ENCODE measurements at regions not wholly inside any gene's neighbourhood (a gene's known extent, or its start where the extent isn't known, plus 50 kb on each side); places are given as distances from the start of the nearest gene placed in this dataset.

GRCh38 chrY:15501181-15501580 is 976.9 kb downstream of the NLGN4Y start:
- peak overlapping the region; percentile 42; the same call in 1 of the 2 replicates for H3K9ac ChIP-seq (ENCODE audit: low read length)
- TF ChIP-seq, protein P1, sequence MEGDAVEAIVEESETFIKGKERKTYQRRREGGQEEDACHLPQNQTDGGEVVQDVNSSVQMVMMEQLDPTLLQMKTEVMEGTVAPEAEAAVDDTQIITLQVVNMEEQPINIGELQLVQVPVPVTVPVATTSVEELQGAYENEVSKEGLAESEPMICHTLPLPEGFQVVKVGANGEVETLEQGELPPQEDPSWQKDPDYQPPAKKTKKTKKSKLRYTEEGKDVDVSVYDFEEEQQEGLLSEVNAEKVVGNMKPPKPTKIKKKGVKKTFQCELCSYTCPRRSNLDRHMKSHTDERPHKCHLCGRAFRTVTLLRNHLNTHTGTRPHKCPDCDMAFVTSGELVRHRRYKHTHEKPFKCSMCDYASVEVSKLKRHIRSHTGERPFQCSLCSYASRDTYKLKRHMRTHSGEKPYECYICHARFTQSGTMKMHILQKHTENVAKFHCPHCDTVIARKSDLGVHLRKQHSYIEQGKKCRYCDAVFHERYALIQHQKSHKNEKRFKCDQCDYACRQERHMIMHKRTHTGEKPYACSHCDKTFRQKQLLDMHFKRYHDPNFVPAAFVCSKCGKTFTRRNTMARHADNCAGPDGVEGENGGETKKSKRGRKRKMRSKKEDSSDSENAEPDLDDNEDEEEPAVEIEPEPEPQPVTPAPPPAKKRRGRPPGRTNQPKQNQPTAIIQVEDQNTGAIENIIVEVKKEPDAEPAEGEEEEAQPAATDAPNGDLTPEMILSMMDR (IDR thresholded peaks at IDR 0.05; ENCODE audit: low read length) = no peak
- TF ChIP-seq EZH2 (IDR thresholded peaks at IDR 0.05; ENCODE audit: borderline replicate concordance, low read length) = no peak
- H3K36me3 ChIP-seq (ENCODE audit: insufficient read depth, low read length) = peaks cover 39% of the 10 kb centered on the region
- H3K27me3 ChIP-seq (ENCODE audit: insufficient read depth, low read length) = no peaks in the 10 kb centered on the region
- no peaks in the 10 kb centered on the region for H3K9me2 ChIP-seq (ENCODE audit: low read depth, low read length)
- H3F3A ChIP-seq (ENCODE audit: insufficient read depth, low read length) = no peaks in the 10 kb centered on the region
- H3K4me1 ChIP-seq (ENCODE audit: insufficient read depth, low read length, severe bottlenecking) = peaks cover 76% of the 10 kb centered on the region
- peak overlapping the region; percentile 96 for H3K4me2 ChIP-seq (ENCODE audit: low read length)
- no peak overlapping the region for H2AFZ ChIP-seq (ENCODE audit: low read length)
- H3K4me3 ChIP-seq (ENCODE audit: low read depth, low read length, poor library complexity, severe bottlenecking) = peak overlapping the region; percentile 43
- H4K20me1 ChIP-seq (ENCODE audit: insufficient read depth, low read length) = no peaks in the 10 kb centered on the region
- H3K79me2 ChIP-seq (ENCODE audit: insufficient read depth, low read length) = peaks cover 43% of the 10 kb centered on the region
- H3K9me3 ChIP-seq (ENCODE audit: low read length) = no peaks in the 10 kb centered on the region
- H3K27ac ChIP-seq (ENCODE audit: low read depth, low read length, poor library complexity, severe bottlenecking) = peak overlapping the region; percentile 100

DNA sequence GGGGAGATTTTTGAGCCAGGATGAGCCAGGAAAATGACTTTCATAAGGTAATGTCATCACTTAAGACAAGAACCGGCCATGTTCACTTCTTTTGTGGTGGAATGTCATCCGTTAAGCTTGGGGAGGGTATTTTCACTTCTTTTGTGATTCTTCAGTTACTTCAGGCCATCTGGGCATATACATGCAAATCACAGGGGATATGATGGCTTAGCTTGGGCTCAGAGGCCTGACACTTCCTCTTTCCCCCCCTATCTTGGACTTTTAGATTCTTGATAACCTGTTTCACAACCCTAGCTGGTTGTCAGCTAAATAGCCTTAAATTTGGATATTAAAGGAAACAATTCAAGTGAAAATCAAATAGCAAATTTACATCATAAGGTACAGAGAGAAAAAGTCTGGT is 986.0 kb downstream of the NLGN4Y start:
- H3K27ac ChIP-seq (ENCODE audit: low read depth, low read length, poor library complexity, severe bottlenecking) = peak overlapping the region; percentile 100
- peak overlapping the region; percentile 47 for H3K4me3 ChIP-seq (ENCODE audit: low read depth, low read length, poor library complexity, severe bottlenecking)
- no peaks in the 10 kb centered on the region for H3K27me3 ChIP-seq (ENCODE audit: insufficient read depth, low read length)
- peak overlapping the region; percentile 80 for H3K9ac ChIP-seq (ENCODE audit: low read length)
- no peak for TF ChIP-seq EZH2 (IDR thresholded peaks at IDR 0.05; ENCODE audit: borderline replicate concordance, low read length)
- TF ChIP-seq, protein P1 (IDR thresholded peaks at IDR 0.05; ENCODE audit: low read length) = no peak
- H3F3A ChIP-seq (ENCODE audit: insufficient read depth, low read length) = 0 out of 2 replicates have a peak, but pooled peaks cover 4% of the 10 kb centered on the region
- no peak overlapping the region for H2AFZ ChIP-seq (ENCODE audit: low read length)
- peaks cover 58% of the 10 kb centered on the region for H3K4me1 ChIP-seq (ENCODE audit: insufficient read depth, low read length, severe bottlenecking)
- H4K20me1 ChIP-seq (ENCODE audit: insufficient read depth, low read length) = no peaks in the 10 kb centered on the region
- no peaks in the 10 kb centered on the region for H3K9me2 ChIP-seq (ENCODE audit: low read depth, low read length)
- H3K36me3 ChIP-seq (ENCODE audit: insufficient read depth, low read length) = 0 out of 2 replicates have a peak, but pooled peaks cover 6% of the 10 kb centered on the region
- no peaks in the 10 kb centered on the region for H3K9me3 ChIP-seq (ENCODE audit: low read length)
- peak overlapping the region; percentile 76 for H3K4me2 ChIP-seq (ENCODE audit: low read length)
- peaks cover 22% of the 10 kb centered on the region for H3K79me2 ChIP-seq (ENCODE audit: insufficient read depth, low read length)

DNA sequence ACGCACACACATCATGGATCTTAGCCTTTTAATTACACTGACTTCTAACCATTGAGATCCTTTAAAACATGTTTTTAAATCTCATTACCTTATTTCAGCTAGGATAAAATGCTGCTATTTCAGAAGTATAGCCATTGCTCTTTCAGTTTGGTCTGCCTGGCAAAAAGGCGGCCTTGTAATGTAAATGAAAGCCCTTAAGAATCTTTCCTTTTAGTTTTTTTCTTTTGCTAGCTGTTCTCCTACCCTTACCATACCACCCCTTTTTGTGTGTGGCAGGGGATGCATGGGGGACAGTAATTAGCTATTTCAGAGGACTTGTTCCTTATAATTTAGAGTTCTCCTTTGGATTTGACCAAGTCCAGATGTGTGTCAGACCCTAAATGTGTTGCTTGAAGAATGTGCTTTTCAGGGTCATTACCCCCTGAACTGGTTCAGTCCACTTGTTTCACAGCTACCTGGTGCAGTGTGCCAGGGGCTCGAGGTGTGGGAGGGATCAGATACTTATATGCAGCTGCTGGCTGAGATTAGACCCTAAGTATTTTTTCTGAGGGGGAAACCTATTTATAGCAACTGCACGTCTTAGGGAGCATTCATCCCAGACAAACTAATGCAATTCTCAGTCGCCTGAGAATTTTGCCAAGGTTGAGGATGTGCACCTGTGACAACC is 986.8 kb downstream of the NLGN4Y start:
- peaks cover 14% of the 10 kb centered on the region for H3K79me2 ChIP-seq (ENCODE audit: insufficient read depth, low read length)
- TF ChIP-seq EZH2 (IDR thresholded peaks at IDR 0.05; ENCODE audit: borderline replicate concordance, low read length) = no peak
- TF ChIP-seq, protein P1 (IDR thresholded peaks at IDR 0.05; ENCODE audit: low read length) = no peak
- H4K20me1 ChIP-seq (ENCODE audit: insufficient read depth, low read length) = no peaks in the 10 kb centered on the region
- peaks cover 58% of the 10 kb centered on the region for H3K4me1 ChIP-seq (ENCODE audit: insufficient read depth, low read length, severe bottlenecking)
- no peaks in the 10 kb centered on the region for H3K9me3 ChIP-seq (ENCODE audit: low read length)
- no peaks in the 10 kb centered on the region for H3K9me2 ChIP-seq (ENCODE audit: low read depth, low read length)
- H3K27ac ChIP-seq (ENCODE audit: low read depth, low read length, poor library complexity, severe bottlenecking) = peak overlapping the region; percentile 100
- peak overlapping the region; percentile 66 for H3K4me2 ChIP-seq (ENCODE audit: low read length)
- no peaks in the 10 kb centered on the region for H3K27me3 ChIP-seq (ENCODE audit: insufficient read depth, low read length)
- H2AFZ ChIP-seq (ENCODE audit: low read length) = no peak overlapping the region
- H3K4me3 ChIP-seq (ENCODE audit: low read depth, low read length, poor library complexity, severe bottlenecking) = no peak overlapping the region
- no peaks in the 10 kb centered on the region for H3K36me3 ChIP-seq (ENCODE audit: insufficient read depth, low read length)
- H3F3A ChIP-seq (ENCODE audit: insufficient read depth, low read length) = 0 out of 2 replicates have a peak, but pooled peaks cover 4% of the 10 kb centered on the region
- peak overlapping the region; percentile 80 for H3K9ac ChIP-seq (ENCODE audit: low read length)

All from OCI-LY1 (cell line).